Activated CD4-positive, CD25-positive, alpha-beta regulatory T cell treated with anti-CD3 and anti-CD28 coated beads, Interleukin-2, amount 50 U/mL, for 72 hours (primary cell): ENCODE measurements at regions not wholly inside any gene's neighbourhood (a gene's known extent, or its start where the extent isn't known, plus 50 kb on each side); places are given as distances from the start of the nearest gene placed in this dataset.

Experiments
- DNase-seq: peaks from one replicate; pipeline ENCODE4 v3.0.0; 2021

DNA sequence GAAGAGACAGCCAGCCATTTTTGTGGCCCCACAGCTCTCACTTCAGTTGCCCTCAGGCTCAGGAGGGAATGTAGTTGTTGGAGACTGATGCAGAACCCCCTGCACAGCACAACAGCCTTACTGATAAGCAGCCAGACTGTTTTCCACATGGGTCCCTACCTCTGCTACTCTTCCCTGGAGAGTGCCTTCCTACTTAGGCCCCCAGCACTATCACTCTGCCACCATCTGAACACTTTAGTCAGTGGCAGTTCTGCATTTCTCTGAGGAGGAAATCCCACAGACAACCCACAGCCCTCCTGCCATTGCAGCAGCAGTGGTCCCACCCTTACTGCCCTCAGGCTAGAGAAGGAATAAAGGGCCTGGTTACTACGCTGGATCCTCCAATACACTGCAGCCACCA lies 61.8 kb upstream of the PTPRD start:
- DNase-seq, result no peak

DNA sequence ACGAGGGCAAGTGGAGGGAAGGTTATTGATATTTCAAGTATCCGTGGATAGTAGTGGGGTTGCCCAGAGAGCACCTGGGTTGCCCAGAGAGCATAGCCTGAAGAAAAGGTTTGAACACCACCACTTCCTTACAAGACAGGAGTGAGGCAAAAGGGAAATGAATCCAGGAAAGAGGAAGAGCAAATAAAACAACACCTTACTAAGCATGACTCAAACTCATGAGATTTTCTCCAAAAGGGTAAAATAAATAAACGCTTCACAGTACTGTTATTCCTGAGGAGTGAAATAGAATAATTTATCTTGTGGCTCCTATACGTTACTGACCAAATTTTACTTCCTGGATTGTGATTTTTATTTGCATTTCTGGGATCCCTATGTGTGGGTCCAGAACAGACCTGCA lies 65.2 kb upstream of the PTPRD start:
- DNase-seq, result no peak

DNA sequence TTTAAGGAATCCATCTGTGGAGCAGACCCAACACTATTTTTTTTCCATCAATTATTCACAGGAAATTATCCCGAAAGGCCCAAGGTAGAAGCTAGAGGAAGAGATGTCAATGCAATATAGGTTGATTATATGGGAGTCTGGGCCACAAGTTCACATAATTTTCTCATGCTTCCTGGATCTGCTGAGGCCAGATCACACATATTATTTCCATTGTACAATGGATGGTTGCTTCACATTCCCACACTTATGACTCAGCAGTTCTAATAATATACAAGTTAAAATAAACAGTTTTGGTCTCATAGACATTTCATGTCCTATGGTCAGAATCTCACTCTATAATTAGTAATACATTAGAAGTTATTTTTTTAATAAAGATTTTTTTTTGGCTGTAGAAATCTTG lies 66.0 kb upstream of the PTPRD start:
- no peak for DNase-seq

DNA sequence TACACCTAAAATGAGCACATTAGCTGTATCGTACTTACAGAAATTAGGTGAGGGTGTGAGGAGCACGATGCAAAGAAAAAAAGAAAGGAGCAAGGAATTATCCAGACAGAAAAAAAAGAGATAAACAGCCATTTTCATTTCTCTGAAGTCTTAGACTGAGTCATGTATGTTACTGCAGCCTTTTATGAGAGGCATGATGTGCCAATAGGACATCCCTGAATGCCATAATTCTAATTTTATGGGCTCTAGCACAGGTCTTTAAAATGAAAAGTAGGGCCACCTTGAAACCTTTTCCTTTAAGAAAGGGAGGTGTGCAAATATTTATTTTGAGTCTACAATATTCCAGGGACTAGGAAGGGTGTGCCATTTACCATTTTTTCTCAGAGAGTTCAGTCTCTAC lies 74.1 kb upstream of the PTPRD start:
- no peak for DNase-seq

DNA sequence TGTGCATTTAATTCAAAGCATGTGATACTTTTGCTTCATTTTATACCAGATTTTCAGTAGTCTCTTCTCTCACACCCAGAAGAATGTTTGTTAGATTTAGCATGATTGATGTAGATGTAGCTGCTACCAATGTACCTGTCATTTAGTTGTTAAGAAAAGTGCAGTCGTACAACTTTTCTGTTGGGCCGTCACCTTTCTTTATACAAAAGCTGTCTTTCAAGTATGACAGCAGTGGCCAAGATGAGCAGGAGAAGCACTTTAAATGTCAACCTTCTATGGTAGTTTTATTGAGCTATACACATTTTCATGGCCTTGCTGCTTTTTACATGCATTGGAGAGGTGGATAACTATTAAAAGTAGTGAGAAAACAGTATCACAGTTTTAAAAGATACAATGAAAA lies 77.7 kb upstream of the PTPRD start:
- no peak for DNase-seq

DNA sequence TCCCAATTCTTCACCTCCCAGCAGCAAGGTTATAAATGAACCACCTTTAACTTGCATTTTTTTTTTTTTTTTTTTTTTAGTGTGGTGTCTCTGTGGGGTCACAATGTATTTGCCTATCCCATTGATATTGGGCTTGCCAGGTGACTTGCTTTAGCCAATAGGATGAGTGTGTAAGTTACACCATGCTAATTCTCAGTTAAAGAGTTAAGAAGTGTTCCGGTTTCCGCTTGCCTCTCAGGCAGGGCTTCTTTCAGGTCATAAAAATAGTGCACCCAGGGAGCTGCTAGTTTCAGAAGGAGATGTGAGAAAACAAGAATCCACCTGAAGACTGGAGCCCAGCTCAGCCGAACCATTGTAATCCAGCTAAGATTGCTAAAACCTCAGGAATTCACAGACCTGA lies 84.2 kb upstream of the PTPRD start:
- no peak for DNase-seq

DNA sequence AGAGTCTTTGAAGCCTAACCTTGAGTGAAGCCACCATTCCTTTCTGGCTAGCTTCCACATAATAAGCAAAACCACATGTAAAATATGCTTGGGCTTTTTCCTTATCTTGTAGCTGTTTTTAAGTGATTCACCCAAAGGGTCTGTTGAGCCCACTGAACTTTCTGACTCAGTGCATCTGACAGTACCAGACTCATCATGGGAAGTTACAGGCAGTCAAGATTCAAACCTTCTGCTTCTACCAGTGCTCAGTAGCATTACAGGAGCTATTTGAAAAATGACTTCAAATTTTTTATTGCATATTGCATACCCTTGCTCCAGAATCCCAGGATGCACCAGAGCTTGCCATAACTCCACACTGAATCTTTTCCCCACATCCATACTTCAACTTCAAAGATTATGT lies 87.5 kb upstream of the PTPRD start:
- no peak for DNase-seq

DNA sequence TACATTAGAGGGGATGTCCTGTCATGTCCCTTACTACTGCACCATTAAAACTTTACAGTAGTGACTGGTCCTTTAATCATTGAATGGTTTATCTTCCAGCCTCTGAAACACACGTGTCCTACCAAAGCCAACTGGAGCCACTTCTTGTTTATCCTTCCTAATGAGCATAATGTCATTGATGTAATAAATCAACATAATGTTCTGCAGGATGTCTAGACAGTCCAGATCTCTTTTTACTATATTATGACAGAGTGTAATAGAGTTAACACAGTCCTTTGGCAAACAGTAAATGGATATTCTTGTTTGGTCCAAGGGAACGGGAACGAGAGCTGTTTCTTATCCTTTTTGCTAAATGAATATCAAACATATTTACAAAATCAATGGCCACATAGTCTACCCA lies 88.1 kb upstream of the PTPRD start:
- no peak for DNase-seq

DNA sequence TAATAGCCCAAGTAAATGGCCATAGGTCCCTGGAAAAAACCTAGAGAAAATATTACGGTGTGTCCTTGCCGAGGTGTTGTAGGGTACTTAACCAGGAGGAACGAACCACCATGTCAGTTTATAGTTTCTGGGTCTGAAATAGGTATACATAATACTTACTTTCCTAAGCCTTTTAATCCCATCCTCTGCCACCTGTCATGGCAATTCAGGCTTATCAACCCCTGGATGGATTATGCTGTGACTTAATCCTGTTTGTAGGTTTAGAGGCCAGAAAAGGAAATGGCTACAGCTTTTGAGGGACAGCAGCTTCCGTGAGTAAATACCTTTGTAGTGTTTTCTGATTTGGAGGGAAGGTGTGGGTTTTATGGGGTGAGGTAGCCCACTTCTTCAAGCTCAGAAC lies 89.1 kb upstream of the PTPRD start:
- no peak for DNase-seq

DNA sequence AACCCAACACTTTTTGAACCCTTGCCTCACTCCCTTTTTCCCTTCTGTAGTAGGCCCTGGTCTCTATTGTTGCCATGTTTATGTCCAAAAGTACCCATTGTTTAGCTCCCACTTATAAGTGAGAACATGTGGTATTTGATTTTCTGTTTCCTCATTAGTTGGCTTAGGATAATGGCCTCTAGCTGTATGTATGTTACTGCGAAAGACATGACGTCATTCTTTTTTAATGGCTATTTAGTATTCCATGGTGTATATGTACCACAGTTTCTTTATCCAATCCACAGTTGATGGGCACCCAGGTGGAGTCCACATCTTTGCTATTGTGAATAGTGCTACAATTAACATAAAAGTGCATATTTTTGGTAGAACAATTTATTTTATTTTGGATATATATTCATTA lies 90.3 kb upstream of the PTPRD start:
- no peak for DNase-seq

DNA sequence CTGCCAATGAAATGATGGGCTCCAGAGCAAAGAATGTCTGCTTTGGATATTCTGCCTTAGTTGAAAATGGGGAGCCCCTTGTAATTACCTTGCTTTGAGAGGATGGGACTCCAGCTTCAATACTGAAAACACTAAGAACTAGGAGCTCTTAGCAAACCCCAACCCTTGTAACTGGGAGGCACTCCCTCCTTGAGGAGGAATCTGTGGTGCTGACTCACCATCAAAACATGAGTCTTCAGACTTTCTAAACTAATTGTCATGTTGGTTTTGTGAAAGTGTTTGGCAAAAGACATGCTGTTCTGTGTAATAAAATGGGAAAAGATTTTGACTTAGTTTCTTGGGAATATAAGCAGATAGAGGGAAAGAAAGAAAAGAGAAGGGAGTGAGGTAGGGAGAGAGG lies 91.9 kb upstream of the PTPRD start:
- no peak for DNase-seq

DNA sequence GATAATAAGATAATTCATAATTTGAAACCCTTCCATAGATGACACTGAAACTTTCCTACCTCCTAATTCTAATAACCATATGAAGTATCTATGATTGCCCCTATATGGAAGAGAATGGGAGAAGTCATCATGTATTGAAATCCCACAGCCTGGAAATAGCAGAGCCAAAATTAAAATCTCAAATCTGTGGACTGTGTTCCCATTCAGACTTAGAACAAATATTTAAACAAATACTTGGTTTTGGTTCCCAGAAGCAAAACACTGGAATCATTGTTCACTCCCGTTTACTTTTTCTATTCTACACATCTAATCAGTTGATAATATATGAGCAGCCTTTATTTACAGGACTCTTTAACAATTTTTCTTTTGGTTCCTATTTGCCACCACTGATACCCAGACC lies 92.6 kb upstream of the PTPRD start:
- no peak for DNase-seq

DNA sequence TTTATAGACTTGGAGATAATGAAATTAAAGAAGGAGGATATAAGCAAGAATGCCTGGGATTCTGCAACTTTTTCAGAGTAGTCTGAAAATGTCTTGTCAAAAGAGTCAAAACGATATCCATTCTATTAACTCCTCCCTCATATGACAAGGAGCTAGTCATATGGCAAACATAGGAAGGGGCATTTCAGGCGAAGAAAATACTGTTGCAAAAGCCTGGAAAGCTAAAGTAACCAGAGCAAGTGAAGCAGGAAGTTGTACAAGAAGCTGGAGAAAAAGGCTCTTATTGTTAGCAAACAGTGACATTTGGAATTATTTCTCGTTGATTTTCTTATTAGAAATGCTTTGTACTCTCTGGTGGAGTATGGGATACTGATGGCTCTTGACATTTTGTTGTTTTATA lies 94.0 kb upstream of the PTPRD start:
- DNase-seq, result no peak

DNA sequence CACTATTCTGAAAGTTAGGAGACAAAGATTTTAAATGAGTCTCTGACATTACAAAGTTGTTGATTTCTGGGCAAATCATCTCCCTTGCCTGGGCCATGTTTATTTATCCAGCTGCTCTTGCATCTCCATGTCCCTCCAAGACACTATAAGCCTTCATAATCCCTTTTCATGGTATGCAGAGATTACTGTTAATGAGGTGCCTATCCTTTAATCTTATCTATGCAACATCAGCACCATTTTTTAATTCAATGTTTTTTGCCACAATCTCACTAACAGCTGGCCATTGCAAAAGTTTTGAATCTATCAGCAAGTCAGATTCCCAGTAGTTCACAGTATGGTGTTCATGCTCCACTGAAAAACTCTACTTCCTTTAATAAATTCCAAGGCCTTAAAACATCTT lies 108.5 kb upstream of the PTPRD start:
- DNase-seq, result no peak

DNA sequence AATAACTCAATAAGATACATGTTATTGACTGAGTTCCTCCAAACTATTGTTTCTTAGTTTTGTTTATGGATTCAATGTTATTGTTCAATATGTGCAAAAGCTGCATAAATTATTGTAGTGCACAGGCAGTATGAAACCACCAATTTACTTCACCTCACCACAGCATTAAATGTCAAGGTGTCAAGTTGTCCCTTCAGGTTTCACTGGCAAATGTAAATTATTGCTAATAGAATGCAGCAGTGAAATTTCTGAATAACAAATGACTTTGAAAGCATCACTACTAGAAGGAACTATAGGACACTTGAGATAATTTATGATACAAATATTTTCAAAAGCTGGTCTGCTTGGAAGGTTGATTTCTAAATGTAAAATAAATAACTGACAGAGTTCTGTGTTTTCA lies 116.4 kb upstream of the PTPRD start:
- no peak for DNase-seq

DNA sequence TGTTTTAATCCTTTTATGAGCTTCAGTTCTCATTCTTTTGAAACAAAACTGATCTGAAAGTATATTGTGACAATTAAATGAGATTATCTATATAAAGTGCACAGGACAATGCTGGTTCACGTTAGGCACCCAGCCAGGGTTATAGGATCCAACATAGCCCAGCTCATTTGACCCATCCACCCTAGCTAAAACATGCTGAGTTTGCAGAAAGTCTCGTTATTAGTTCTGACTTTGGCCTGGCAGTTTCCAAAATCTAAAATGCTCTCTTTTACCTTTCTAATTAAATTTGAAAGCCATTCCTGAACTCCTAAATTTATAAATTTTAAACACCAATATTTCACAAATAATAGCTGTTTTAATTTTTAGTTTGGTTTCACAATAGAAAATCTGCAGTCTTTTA lies 131.9 kb upstream of the PTPRD start:
- DNase-seq, result no peak

DNA sequence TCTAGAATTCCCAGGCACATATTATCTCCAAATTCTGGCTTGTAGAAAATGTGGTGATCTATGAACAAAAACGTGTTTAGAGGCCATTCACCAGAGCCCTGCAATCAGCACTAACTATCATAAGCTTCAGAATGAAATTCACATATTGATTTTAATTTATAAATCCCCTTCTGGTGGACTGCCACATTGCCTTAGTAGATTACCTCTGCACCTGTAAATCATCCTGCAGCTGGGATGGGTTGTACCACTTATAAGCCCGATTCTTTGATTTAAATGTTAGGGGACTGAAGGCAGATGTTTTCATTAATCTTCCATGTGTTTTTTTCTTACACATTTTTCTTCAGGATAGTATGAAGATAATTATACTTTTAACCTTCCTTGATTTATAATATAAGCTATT lies 140.7 kb upstream of the PTPRD start:
- no peak for DNase-seq

DNA sequence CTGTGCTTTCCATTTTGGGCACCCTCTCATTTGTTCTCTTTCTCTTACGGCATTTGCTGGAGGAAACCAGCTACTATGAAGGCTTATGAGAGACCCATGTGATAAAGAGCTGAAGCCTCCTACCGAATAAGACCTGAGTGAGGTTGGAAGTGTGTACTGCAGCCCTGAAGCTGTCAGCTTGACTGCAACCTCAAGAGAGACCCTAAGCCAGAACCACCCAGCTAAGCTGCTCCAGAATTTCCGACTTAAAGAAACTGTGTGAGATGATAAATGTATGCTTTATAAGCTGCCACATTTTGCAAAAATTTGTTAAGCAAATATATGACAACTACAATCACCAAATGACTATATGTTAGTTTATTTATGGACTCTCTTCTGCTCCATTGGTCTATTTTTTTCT lies 151.7 kb upstream of the PTPRD start:
- no peak for DNase-seq

DNA sequence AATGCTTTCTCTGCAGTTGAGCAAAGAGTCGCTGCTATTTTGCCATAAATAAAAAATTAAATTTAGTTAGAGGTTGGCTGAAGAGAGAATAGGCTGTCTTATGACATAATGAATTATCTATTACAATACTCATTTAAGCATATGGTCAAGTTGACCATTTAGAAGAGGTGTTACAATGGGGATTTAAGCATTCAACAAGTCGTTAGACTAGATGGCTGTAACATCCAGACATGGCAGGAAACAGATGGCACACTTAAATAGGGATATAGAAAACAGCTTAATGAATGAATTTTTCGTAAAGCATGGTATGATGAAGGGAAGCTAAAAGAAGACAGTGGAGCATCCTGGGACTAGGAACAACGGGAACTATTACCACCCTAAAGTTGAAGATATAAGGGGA lies 160.3 kb upstream of the PTPRD start:
- no peak for DNase-seq

DNA sequence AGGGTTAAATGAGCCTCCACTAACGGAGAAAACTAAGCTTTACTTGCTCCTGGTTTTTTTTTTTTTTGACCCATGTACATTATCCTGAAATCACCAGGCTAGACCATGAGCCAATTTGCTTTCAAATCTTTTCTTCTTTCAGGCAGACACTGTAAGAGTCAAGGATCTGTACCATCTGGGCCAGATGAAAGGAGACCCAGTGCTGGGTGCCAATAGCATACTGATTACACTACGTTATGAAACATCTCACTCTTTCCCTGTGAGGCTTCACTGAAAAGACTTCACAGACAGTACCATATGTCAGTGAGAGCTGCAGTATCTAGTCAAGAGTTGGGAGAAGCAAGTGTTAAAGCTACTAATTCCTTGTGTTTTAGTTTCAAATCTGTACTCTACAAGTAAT lies 161.2 kb upstream of the PTPRD start:
- DNase-seq, result no peak

DNA sequence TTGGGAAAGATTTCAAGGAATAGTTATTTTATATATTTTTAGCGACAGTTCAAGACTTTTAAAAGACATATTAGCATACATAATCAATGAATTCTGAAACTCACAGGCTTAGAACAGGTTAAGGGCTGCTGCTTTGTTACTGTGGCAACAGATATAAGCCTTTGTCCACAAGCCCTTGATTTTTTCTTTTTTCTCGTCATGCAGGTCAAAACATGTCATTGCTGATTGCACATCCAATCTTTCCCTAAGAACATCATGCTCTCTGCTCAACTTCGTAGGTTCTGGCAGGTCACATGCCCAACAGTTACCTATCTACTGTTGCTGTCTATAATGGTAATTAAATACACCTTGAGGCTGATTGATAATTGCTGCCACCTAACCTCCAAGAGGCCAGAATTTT lies 172.5 kb upstream of the PTPRD start:
- DNase-seq, result no peak

DNA sequence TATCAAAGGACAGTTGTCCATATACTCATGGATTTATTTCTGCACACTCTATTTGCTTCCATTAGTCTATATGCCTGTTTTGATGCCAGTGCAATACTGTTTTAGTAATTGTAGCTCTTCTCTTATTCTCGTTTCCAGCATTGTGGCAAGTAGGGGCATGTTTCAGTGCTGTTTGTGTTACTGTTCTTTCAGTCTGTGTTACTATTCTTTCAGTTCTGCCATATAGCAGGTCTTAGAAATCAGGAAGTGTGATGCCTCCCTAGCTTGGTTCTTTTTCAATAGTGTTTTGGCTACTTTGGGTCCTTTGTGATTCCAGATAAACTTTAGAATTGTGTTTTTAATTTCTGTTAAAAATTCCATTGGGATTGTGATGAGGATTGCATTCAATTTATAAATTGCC lies 180.5 kb upstream of the PTPRD start:
- DNase-seq, result no peak

DNA sequence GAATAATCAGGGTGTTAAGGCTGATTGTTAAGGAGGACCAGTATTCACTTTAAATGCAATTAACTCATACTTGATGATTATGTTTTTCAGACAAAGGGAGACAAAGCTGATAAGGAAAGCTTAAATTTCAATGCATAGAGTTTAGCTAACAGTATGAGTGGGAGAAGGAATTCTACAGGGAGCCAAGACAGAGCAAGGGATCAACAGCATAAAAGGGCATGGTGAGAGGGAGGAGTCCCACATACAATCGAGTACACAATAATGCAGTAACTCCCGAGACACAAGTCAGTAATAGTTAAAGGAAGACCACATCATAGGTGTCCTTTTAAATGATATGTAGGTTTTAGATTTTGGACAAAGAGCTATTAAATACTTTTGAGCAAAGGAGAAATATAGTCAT lies 191.7 kb upstream of the PTPRD start:
- no peak for DNase-seq

DNA sequence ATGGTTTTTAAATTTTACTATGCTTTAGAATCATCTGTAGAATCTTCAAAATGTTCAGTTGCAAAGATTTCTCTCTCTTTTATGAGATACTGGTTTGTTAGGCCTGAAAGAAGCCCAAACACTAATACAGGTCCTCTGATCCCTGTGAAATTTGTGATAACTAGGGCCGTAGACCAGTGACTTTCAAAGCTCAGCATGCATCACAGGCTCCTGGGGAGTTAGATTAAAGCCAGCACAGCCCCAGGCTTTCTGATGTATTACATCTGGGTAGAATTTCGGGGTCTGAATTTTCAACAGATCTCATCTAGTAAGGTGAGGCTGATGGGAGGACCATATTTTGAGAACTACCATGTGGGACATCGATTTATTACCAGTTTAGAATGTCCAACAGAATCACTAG lies 194.1 kb upstream of the PTPRD start:
- no peak for DNase-seq

DNA sequence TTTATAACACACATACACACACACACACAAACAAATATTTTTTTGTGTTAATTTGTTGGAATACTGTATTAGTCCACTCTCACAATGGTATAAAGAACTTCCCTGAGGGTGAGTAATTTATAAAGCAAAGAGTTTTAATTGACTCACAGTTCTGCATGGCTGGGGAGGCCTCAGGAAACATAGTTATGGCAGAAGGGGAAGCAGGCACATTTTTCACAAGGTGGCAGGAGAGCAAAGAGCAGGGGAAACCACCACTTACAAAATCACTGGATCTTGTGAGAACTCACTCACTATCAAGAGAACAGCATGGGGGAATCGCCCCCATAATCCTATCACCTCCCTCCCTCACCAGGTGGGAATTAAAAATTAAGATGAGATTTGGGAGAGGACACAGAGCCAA lies 205.4 kb upstream of the PTPRD start:
- no peak for DNase-seq

DNA sequence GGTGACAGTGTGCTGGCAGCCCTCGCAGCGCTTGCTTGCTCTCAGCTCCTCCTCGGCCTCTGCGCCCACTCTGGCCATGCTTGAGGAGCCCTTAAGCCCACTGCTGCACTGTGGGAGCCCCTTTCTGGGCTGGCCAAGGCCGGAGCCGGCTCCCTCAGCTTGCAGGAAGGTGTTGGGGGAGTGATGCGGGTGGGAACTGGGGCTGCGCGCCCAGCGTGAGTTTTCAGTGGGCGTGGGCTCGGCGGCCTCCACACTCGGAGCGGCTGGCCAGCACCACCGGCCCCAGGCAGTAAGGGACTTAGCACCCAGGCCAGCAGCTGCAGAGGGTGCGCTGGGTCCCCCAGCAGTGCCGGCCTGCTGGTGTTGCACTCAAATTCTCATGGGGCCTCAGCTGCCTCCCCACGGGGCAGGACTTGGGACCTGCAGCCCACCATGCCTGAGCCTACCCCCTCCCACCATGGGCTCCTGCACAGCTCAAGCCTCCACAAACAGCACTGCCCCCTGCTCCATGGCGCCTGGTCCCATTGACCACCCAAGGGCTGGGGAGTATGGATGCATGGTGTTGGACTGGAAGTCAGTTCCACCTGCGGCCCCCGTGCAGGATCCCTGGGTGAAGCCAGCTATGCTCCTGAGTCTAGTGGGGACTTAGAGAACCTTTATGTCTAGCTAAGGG lies 223.1 kb upstream of the PTPRD start:
- no peak for DNase-seq
